Neural cell (in vitro differentiated cells): ENCODE measurements at regions not wholly inside any gene's neighbourhood (a gene's known extent, or its start where the extent isn't known, plus 50 kb on each side); places are given as distances from the start of the nearest gene placed in this dataset.

Source experiments
- CTCF ChIP-seq: fragments of 450-650 bp; IDR thresholded peaks from 2 replicates; pipeline ENCODE4 v1.5.1; 2014; ENCODE audit warnings: antibody characterized with exemption, mild to moderate bottlenecking, moderate library complexity; ENCODE audit not compliant: poor library complexity, severe bottlenecking
- EP300 ChIP-seq: fragments of 450-650 bp; conservative IDR thresholded peaks from 2 replicates; pipeline ENCODE4 v1.6.1; 2014; ENCODE audit warnings: antibody characterized with exemption, mild to moderate bottlenecking, moderate library complexity; ENCODE audit not compliant: poor library complexity, severe bottlenecking
- EZH2 ChIP-seq: fragments of 200-600, 300-800 bp; shearing (Covaris generic), sonication (generic); IDR thresholded peaks from 2 replicates; pipeline ENCODE4 v1.6.1; 2014; ENCODE audit warnings: antibody characterized with exemption, low read length, borderline replicate concordance, mild to moderate bottlenecking; ENCODE audit not compliant: insufficient read depth, poor library complexity, severe bottlenecking
- SMC3 ChIP-seq: fragments of 450-650 bp; conservative IDR thresholded peaks from 2 replicates; pipeline ENCODE4 v1.6.1; 2014; ENCODE audit warnings: antibody characterized with exemption, mild to moderate bottlenecking, moderate library complexity; ENCODE audit not compliant: poor library complexity
- TAF1 ChIP-seq: IDR thresholded peaks from 2 replicates; pipeline ENCODE4 v1.6.1; 2012; ENCODE audit warnings: low read depth

- no peak for TF ChIP-seq TAF1
- TF ChIP-seq SMC3, result no peak
- no peak for TF ChIP-seq CTCF
- no peak for TF ChIP-seq EZH2
- no peak for TF ChIP-seq EP300
These were observed 1378.9 kb downstream of the BRD1 start for GRCh38 chr22:48448821-48449220.
